ENCODE measurements at regions not wholly inside any gene's neighbourhood (a gene's known extent, or its start where the extent isn't known, plus 50 kb on each side); places are given as distances from the start of the nearest gene placed in this dataset.

DNA sequence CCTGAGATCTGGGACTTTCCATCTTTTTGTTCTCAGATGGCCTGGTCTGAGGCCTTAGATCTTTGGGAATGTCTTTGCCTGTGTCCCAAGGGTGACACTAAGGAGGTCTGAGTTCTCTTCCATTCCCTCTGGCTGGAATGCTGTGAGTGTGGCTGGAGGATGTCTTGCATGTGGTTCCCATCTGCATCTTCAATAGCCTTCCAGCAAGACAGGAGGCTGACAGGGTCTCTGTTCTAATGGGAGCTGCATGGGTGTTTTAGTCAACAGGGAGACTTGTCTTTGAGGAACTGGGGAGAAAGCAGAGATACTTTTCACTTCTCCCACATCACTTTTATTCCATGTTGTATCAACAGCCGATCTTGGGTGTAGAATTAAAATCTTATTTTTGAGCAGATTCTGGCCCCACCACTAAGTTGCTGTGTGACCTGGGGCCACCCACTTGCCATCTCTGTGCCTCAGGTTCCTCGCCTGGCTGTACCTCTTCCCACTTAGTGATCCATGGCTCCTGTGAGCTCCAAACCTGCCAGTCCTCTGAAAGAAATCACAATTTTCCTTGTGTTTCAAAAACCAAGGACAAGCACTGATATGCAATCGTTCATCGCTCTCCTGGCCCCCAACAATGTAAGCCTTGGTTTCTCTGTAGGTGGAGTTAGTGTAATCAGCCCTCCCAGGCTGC is 75.2 kb downstream of the LSM3 start:
- H3K56ac ChIP-seq (ENCODE audit: extremely low read depth, insufficient read depth, low read length), result no peak overlapping the region
- H3K79me1 ChIP-seq (ENCODE audit: low read depth in 1 of 2, low read length in 2 of 2), result no peaks in the 10 kb centered on the region
- CTCF ChIA-PET, result no interaction called here
- TF ChIP-seq RCOR1 (IDR thresholded peaks at IDR 0.05; ENCODE audit: insufficient replicate concordance, low read length) (no peak), SMC3 (IDR thresholded peaks at IDR 0.05; ENCODE audit: low read depth, low read length) (no peak), NFE2L2 (IDR thresholded peaks at IDR 0.05; ENCODE audit: low read depth, low read length) (no peak), RAD21 (IDR thresholded peaks at IDR 0.05; ENCODE audit: low read length) (no peak), POLR2A (IDR thresholded peaks at IDR 0.05; ENCODE audit: low read depth, low read length) (no peak), MAFK (IDR thresholded peaks at IDR 0.05; ENCODE audit: low read depth, low read length) (no peak), BHLHE40 (IDR thresholded peaks at IDR 0.05; ENCODE audit: low read depth, low read length) (no peak)
- H3K27ac ChIP-seq (ENCODE audit: insufficient read depth, low read length), result no peak overlapping the region
- in situ Hi-C loops (cut with MboI; ENCODE audit: low sequenced_read_pairs) (no loop called here), dilution Hi-C loops (cut with HindIII; ENCODE audit: low sequenced_read_pairs, unreplicated experiment) (no loop called here), intact Hi-C loops (cut with micrococcal nuclease) (no loop called here)
- no peak overlapping the region for H4K8ac ChIP-seq (ENCODE audit: low read depth in 2 of 2, low read length in 2 of 2)
- H3K4me2 ChIP-seq (ENCODE audit: low read depth, low read length), result no peak overlapping the region
- H3K9me3 ChIP-seq (ENCODE audit: control insufficient read depth, insufficient read depth, low read length), result no peaks in the 10 kb centered on the region
- no peak overlapping the region for H3K23ac ChIP-seq (ENCODE audit: low read depth, low read length)
- no peak overlapping the region for H2AFZ ChIP-seq (replicated peaks; ENCODE audit: low read length, poor library complexity)
- peaks cover 7% of the 10 kb centered on the region; the same call in 1 of the 2 replicates for H3K4me1 ChIP-seq (ENCODE audit: control insufficient read depth, insufficient read depth, low read length)
- peak overlapping the region; percentile 19; the same call in 1 of the 2 replicates for H3K4ac ChIP-seq (ENCODE audit: low read depth, low read length)
- H2AK5ac ChIP-seq (ENCODE audit: low read depth, low read length), result peak overlapping the region; percentile 29; the same call in 1 of the 2 replicates
- H3K4me3 ChIP-seq (ENCODE audit: insufficient read depth, low read depth, low read length), result no peak overlapping the region
- peak overlapping the region; percentile 56 for H3K18ac ChIP-seq (ENCODE audit: low read depth, low read length)
- peak overlapping the region; percentile 3; the same call in 2 of the 3 replicates for H2BK15ac ChIP-seq (ENCODE audit: low read depth, low read length)
- no peak overlapping the region for H2AK9ac ChIP-seq (replicated peaks; ENCODE audit: low read depth, low read length, poor library complexity)
- ATAC-seq (ENCODE audit: low read depth), result no peak
- peaks cover 15% of the 10 kb centered on the region; the same call in 1 of the 2 replicates for H3K9me1 ChIP-seq (ENCODE audit: insufficient read depth, low read length)
- BruUV-seq (replicated peaks), result no TSS peak
- H3K14ac ChIP-seq (replicated peaks; ENCODE audit: low read depth, low read length), result no peak overlapping the region
- H4K91ac ChIP-seq (ENCODE audit: insufficient read depth, low read depth, low read length), result peak overlapping the region; percentile 23; the same call in 1 of the 2 replicates
- no peaks in the 10 kb centered on the region for H3K27me3 ChIP-seq (ENCODE audit: control insufficient read depth, insufficient read depth, low read length)
- no peak overlapping the region for H2BK5ac ChIP-seq (ENCODE audit: low read depth, low read length, poor library complexity, severe bottlenecking)
- peak overlapping the region; percentile 20 for H2BK20ac ChIP-seq (ENCODE audit: low read depth, low read length)
- POLR2A ChIA-PET (ENCODE audit: unreplicated experiment), result interaction anchor here (0.5 kb wide), 1 partner anchor 235 kb away, joined by 4 read pairs; no protein-coding TSS in a partner anchor
- peak overlapping the region; percentile 61 for H2BK120ac ChIP-seq (ENCODE audit: low read depth, low read length)
- H3K36me3 ChIP-seq (ENCODE audit: control insufficient read depth, insufficient read depth, low read length), result no peaks in the 10 kb centered on the region
- H4K5ac ChIP-seq (ENCODE audit: low read depth, low read length), result no peak overlapping the region
- DNase-seq, result no peak
- WGBS, 2 experiments (ENCODE audit: extremely low coverage in 2 of 2, insufficient read length in 1 of 2), result 100% methylated on average over 1 of the region's 4 CpGs; no CpG with 5 or more reads in 1 of the 2 experiments
- no peak overlapping the region for H3K9ac ChIP-seq (ENCODE audit: low read depth, low read length)
- H4K20me1 ChIP-seq (ENCODE audit: insufficient read depth, low read length), result no peaks in the 10 kb centered on the region
